ENCODE measurements at regions not wholly inside any gene's neighbourhood (a gene's known extent, or its start where the extent isn't known, plus 50 kb on each side); places are given as distances from the start of the nearest gene placed in this dataset.

GRCh38 chr11:29293825-29294224 is 723.0 kb downstream of the KCNA4 start:
- in situ Hi-C loops (cut with MboI; ENCODE audit: low sequenced_read_pairs, unreplicated experiment): no loop called here
- peak; percentile 20 for DNase-seq (ENCODE audit: low spot score)
- no peak for TF ChIP-seq CTCF (IDR thresholded peaks at IDR 0.05; ENCODE audit: borderline replicate concordance, control extremely low read depth, extremely low read depth, insufficient read depth, missing control alignments)

GRCh38 chr11:29282088-29282487 is 734.7 kb downstream of the KCNA4 start:
- no peak for TF ChIP-seq CTCF (IDR thresholded peaks at IDR 0.05; ENCODE audit: borderline replicate concordance, control extremely low read depth, extremely low read depth, insufficient read depth, missing control alignments)
- DNase-seq (ENCODE audit: low spot score): no peak
- in situ Hi-C loops (cut with MboI; ENCODE audit: low sequenced_read_pairs, unreplicated experiment): no loop called here

GRCh38 chr11:29281271-29281777 is 735.5 kb downstream of the KCNA4 start:
- DNase-seq (ENCODE audit: low spot score): no peak
- in situ Hi-C loops (cut with MboI; ENCODE audit: low sequenced_read_pairs, unreplicated experiment): no loop called here
- no peak for TF ChIP-seq CTCF (IDR thresholded peaks at IDR 0.05; ENCODE audit: borderline replicate concordance, control extremely low read depth, extremely low read depth, insufficient read depth, missing control alignments)

- in situ Hi-C loops (cut with MboI; ENCODE audit: low sequenced_read_pairs, unreplicated experiment): no loop called here
- no peak for DNase-seq (ENCODE audit: low spot score)
- no peak for TF ChIP-seq CTCF (IDR thresholded peaks at IDR 0.05; ENCODE audit: borderline replicate concordance, control extremely low read depth, extremely low read depth, insufficient read depth, missing control alignments)
Observed at GRCh38 chr11:29280452-29280851, 736.4 kb downstream of the KCNA4 start.

GRCh38 chr11:29279716-29280115 is 737.1 kb downstream of the KCNA4 start:
- no peak for TF ChIP-seq CTCF (IDR thresholded peaks at IDR 0.05; ENCODE audit: borderline replicate concordance, control extremely low read depth, extremely low read depth, insufficient read depth, missing control alignments)
- in situ Hi-C loops (cut with MboI; ENCODE audit: low sequenced_read_pairs, unreplicated experiment): no loop called here
- no peak for DNase-seq (ENCODE audit: low spot score)

- in situ Hi-C loops (cut with MboI; ENCODE audit: low sequenced_read_pairs, unreplicated experiment): no loop called here
- no peak for DNase-seq (ENCODE audit: low spot score)
- no peak for TF ChIP-seq CTCF (IDR thresholded peaks at IDR 0.05; ENCODE audit: borderline replicate concordance, control extremely low read depth, extremely low read depth, insufficient read depth, missing control alignments)
Observed at GRCh38 chr11:29272019-29272654, 744.7 kb downstream of the KCNA4 start.

Data from GM13976 (cell line).